Activated T-cell treated with anti-CD3 and anti-CD28 coated beads for 4 hours (primary cell): ENCODE measurements at regions not wholly inside any gene's neighbourhood (a gene's known extent, or its start where the extent isn't known, plus 50 kb on each side); places are given as distances from the start of the nearest gene placed in this dataset.

Experiments
- DNase-seq: peaks from one replicate; pipeline ENCODE4 v3.0.0-alpha.2; 2020

DNA sequence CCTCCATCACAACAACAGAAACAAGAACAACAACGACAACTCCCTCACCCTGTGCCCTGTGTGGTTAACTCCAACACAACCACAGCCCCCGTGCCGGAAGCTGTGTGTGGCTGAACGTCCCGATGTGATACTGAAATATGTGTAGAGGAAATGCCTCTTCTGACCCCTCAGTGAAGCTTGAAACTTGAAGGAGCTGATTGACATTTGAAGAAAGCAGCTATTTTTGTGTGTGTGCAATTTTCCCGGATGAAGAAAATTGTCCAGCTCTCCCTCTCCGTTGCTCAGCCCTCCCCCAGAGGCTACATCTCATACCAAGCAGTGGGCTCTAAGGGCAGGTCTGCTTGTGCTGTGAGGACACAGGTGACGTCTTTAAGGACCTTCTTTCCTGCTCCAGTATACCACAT is 173.8 kb downstream of the ICOS start:
- peak; percentile 36 for DNase-seq

DNA sequence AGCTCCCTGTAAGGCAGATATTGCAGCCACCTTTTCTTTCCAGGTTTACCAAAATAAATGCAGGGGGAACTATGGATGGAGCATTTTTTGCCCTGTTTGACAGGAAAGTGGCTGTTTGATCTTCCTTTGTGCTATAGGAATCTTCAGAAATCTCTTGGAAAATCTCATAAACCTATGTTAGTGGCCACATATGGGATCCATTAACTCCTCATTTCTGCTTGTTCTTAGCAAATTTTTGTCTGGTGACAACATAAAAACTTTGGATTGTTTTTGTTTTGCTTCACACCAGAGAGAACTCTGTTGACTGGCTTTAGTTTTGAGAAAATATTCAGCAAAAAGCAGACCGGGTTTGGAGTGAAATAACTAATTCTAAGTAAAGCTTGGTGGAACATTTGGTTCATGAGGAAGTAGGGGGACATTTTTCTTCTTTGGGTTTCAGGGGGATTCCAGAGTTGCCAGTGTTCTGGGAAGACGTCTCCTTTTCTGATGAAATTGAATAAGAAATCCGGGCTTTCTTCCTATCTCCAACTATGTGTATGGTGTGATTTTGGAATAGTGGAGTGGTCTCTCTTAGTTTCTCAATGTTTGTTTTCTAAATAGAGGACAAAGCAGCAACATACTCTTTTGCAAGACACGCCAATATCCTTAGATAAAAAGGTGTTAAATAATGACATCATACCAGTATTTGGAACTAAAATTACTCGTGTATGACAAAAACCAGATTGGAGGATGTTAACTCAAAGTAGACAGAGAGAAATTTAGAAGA is 174.4 kb downstream of the ICOS start:
- no peak for DNase-seq

DNA sequence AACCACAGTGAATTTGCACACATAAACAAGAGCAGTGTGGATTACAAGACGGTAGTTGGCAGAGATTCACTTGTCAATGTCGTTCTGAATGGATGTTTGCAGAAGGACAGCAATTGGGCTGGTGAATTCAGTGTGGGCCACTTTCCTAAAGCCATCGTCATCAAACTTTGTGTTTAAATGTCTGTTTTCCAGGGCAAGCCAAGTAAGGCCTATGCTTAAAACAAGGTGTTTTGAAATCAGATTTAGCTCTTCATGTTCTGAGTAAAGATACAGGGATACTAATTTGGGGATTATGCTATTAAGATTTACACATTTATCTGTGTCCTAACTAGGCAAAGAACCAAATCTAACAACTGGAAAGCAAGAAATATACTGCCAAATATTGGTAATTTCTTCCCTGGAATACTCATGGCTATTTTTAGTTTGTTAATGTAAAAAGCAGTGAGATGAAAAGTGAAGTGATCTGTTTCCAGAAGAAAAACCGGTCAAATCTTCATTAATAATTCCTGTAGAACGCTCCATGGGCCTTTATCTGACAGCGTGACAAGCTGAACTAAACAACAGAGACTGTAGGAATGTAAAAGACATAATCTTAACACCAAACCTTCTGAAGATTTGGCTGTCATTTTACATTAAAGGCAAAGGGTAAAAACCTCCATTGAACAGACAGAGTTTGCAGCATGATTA is 175.7 kb downstream of the ICOS start:
- DNase-seq: no peak

DNA sequence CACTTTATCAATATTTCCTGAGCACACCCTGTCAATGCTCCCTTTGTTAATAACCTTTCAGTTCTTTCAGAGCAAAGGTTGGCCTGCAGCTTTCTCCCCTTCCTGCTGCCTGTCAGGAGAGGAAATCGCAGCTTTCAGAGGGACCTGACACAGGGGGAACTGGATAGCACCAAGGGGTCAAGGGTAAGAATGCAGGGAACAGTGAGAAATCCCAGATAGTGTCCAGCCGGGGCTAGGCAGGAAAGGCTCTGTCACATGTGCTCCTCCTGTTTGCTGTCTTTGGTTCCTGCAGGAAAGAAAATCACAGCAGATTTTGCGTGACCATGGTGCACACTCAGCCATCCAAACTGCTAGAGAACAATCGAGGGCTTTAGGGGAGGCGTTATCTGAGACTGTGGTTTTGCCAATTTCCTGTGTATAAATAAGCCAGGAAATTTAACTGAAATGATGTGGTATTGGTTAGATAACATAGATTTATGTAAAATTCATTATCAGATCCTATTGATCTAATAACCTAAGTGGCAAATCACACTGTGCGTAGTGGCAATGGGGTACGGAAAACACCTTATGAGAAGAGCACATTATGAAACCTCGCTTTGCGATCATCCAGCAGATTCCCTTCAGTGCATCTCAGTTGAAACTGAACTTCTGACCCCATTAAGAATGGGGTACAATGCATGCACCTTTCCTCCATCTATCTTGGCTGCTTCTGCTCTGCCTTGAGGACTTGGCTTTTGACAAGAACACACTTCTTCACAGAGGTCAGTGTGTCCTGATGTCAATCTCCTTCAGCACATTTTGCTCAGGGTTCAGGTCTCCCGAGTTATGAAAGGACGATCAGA is 178.0 kb downstream of the ICOS start:
- no peak for DNase-seq

DNA sequence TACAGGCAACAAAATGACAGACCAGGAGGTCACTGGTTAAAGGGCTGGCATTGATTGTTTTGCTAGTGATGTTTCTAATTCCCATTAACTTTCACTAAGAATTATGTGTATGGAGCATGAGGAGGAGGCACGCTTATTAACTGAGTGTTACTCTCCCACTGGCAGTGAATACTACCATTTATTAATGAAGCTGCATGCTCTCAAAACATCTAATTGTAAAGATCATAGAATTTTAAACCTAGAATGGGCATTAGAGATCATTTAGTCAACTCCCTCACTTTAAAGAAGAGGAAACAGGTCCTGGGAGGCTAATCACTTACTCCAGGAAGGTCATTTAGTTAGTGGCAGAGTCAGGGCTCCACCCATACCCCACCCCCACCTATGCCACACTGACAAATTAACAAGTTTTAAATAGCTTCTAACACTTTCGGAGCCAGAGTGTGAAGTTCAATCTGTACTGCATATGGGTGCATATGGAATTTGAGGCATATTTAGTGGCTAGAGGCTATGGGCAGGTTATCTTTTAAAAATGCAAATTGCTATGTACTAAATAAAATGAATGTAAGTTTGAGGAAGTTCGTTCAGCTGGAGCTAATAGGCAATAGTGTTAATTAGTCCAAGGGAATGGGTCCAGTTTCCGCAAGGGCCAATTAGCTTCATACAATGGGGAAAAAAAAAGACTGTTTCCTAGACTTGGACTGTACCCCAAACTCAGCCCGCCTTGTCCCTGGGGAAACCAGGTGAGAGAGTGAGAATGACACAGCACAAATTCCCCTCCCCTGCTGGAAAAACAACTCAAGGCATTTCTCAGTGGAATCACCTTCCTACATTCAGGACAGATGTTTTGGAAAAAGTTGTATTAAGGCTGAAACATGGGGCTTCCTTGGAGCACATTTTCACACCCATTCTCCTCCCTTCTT is 178.8 kb downstream of the ICOS start:
- no peak for DNase-seq

DNA sequence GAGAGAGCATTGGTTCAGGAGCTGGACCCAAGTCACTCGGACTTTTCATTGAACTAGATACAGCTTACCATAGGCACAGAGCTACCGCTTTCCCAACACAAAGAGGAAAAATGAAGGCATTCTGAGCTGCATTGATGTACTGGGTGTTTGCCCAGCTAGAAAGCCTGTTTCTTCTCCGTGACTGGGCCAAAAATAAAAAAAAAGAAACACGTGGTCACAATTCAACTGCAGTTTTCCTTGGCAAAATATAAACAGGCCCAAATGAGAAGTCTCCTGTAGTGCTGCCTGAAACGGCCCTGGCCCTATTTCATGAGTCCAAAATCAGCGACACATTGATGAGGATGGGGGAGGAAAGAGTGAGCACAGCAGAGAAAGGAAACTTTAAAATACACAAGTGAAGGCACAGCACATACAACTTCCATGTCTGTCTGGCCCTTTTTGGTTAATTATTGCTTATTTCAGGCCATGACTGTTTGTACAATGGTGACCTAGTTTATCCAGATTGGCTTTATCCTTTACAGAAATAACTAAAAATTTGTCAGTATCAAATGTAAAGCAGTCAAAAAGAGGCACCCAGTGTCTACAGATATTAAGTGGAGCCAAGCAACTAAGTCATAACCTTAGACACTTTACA is 179.7 kb downstream of the ICOS start:
- DNase-seq: no peak

DNA sequence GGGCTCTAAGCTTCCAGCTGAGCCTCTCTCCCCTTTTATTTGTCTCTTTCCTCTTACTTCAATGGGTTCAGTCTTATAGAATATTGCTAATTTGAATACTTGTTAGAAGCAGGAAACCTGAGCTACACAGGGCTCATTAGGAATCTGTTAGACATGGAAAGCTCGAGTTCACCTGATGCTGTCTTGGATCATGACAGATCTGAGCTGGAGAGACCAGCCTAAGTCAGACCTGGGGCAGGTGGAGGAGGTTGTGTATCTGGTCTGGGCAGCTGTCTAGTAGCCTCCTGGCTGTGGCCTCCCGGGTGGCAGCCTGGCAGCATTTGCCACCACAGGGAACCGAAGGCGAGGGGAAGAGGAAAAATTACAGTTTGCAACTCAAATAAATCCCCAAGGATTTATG is 185.9 kb downstream of the ICOS start:
- DNase-seq: no peak

DNA sequence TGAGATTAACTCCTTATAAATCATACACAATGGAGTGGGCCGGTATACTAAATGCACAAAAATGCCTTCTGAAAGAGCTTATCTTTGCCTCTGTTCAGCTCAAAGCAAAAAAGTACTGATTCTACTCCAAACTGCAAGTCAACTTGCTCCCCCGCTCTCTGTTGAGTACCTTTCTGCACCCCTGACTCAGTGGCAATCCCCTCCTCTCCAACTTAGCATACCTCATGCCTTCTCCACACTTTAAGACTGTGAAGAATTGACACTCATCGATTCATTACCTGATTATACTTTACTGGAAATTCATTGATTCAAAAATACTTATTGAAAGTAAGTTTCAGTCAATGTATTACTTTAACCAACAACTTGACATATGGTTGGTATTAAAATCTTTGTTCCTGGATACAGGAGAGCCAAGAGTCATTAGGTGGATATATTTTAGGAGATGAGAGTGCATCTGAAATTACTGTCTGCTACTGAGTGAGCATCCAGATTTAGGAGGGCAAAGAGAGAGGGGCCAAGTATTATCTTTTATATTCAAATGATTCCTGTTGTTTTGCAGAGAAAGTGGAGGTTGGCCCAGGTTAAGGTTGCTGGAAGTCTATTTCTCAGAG is 187.7 kb downstream of the ICOS start:
- no peak for DNase-seq

DNA sequence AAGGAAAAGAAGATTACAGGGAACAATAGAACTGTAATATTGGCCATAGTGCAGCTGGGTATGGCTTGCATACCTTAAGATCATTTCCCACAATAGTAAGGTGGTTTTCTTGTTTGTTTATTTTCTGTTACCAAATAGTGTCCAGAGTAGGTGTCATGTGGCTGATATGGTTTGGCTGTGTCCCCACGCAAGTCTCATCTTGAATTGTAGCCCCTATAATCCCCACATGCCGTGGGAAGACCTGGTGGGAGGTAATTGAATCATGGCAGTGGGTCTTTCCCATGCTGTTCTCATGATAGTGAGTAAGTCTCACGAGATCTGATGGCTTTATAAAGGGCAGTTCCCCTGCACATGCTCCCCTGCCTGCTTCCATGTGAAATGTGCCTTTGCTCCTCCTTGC is 190.1 kb downstream of the ICOS start:
- DNase-seq: no peak

DNA sequence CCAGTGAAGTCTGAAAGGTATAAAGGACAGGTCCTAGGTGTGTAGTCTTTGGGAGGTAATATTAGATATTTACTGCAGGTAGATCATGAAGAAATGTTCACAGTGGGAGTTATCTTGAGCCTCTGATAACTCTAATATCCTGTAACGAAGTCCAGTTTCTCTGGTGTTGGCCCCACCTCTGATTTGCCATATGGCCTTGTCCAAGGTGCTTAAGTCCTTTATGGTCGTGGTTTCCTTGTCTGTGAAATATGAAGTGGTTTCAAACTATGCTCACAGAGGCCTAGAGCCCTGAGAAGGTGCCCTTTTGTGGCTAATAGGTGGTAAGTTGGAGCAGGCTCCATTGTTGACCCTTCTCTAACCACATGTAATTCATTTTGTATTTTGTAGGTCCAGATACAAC is 190.7 kb downstream of the ICOS start:
- no peak for DNase-seq

DNA sequence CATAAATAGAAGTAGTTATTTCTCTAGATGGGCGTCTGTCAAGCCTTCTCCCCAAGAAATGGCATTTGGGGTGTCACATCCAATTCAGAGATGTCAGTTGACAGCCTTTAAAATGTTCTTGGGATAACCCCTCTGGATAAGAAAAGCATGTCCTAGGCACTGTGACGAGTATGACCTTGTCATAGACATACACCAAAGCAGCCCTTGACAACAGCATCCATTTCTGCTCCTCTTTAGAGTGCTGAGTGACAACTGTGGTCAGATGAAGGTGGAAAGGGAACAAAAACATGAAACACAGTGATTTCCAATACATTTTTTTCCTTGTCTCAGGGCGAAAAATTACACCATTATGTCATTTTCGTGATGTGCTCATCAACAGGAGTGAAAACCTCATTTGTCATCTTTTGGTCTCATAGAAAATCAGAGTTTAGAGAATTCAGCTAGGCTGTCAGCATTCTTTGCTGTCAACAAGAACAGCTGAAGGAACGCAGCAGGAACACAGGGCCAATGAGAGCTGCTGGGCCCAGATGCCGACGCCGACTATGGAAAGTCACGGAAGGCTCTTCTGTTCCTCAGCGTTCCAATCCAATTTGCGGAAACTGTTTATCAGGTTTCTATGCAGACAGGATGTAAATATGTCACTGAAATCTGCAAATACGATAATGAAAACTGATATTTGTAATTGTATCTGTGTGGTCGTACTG is 193.2 kb downstream of the ICOS start:
- no peak for DNase-seq

DNA sequence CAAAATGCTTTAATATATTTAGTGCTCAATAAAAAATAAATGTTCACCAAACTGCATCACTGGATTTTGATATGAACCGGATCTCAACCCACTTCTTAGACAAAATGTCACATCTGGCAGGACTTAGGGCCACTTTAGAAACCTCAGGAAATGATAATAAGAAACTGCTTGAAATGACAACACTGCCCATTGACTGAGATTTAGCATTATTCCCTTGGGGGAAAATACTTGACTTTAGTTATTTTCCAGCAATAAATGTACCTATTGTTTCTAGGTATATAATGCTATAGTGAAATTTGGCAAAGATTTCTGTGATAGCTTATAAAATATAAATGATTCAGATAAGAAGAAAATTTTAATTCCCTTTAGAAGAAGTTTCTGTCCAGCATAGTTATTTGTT is 195.1 kb downstream of the ICOS start:
- DNase-seq: no peak

DNA sequence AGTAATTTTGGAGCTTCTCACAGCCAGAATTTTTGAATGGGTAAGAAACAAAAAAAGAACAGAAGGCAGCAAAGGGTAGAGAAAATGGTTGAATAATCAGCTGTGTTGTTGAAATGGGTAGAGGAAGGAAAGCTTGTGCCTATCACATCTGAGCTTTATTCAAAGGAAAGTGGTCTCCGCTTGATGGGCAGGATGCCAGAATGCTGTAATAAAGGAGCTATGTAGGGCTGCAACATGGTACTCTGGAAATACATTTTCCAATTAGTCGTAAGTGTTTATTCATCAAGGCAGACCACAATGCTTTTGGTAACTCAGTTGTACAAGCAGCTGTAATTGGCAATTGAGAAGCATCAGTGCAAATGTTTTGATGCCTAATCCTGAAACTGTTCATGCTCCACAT is 196.9 kb downstream of the ICOS start:
- DNase-seq: no peak

DNA sequence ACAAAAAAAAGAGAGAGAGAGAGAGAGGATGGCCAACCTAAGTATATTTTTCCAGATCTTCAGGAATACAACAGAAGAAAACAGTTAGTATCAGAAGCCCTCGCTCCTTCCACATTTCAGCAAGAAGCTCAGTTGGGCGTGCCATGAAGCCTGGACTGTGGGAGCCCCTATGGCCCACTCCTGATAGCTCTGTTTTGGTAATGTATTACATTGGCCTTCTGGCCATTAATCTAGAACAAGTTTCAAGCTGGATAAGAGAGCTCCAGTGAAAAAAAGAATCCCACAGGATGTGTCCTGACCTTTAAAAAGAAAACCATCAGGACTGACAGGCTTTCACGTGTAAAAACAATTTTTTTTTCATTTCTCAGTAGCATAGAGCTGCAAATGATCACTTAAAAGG is 197.9 kb downstream of the ICOS start:
- no peak for DNase-seq

DNA sequence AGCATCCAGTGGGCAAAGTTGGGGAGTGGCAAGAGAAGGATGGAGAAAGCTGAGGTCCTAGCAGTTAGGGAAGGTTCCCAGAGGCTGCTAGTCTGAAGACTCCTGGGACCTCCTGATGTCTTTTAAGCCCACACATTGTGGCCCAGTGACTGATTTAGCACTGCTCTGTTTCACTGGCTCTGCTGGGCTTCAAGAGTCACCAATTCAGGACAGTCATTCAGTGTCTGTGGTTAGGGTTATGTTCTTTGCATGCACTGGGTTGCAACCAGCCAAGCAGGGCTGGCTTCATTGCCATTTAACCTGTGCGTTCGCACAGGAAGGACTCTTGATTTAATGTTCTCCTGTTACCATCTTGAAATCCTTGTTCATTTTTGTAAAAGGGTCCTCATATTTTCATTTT is 199.2 kb downstream of the ICOS start:
- no peak for DNase-seq

DNA sequence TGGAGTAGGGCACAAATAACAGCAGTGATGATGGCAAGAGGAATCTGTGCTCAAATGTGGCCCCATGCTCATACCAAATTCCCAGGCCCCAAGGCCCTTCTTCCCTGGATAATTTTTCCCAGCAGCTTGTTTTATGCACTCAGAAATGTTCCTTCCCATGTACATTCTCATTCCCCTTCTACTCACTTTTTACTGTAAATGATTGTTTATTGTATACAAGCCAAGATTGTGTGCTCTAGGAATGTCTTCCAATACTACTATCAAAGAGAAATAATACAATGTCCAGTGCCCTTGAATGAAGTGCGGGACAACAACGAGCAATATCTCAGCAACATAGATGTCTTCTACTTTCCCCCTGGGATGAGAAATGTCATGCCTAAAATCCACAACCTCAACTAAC is 201.6 kb downstream of the ICOS start:
- no peak for DNase-seq

DNA sequence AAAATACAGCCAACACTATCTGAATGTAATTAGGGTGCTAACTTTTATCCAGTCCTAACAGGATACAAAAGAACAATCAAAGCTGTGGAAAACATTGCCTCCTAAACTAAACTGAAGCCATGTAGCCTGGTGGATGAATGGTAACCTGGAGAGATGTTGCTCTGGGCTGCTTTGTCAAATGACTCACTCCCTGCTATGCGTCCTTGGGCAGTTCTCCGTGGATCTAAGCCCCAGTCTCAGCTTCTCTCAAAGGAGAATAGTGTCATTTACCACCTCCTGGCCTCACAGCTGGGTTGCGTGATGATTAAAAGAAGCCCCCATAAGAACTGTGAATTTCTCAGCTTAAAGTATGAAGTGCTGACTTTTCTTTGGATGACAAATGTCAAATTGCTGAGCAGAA is 203.7 kb downstream of the ICOS start:
- DNase-seq: no peak

DNA sequence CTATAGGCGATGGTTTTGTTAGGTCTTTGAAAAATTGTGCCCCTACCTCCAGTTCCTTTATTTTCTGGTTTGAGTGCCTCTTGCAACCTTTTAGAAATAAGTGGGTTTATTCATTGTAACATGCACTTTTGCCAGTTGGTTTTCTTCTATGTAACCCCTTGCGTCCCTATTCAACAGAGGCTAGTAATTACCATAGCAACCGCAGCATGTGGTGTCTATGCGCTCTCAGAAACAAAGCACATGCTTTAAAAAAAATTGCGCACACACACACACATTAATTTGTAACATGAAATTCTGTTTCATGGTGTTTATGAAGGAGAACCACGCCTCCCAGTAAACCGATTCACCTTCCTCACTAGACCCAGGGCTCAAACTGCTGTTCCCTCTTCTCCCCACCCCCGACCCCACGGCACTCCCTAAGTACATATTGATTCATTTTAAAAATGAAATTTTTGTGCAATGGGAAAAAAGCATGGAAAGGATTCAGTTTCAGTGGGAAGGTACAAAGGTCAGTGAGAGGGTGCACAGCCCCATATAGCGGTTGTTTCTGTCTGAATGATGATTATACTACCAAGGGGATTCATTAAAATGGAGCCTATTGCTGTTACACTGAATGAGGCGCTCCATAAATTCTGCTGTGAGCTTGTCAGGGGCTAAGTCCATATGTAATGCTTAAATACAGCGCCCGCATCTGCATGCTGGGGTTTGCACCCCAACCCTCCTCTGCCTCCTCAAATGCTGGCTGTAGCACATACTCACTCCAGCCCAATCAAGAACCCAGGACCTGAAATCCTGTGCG is 206.9 kb downstream of the ICOS start:
- DNase-seq: no peak

DNA sequence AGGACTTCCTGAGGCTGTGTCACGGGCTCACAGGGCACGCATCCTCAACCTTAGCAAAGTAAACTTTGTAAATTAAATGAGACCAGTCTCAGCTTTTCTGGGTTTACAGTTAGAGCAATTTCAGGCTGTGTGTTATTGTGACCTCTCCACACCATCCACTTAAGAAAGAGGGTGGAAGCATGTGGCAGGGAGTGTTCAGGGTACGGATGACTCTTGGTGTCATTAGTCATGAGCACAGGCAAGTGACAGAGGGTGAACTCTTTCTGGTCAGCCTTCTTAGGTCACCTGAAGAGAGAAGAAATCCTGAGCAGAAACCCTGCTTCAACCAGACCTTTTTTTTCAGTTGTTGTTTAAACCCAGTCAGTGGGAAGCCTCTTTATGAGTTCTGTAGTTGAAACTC is 207.9 kb downstream of the ICOS start:
- DNase-seq: no peak

DNA sequence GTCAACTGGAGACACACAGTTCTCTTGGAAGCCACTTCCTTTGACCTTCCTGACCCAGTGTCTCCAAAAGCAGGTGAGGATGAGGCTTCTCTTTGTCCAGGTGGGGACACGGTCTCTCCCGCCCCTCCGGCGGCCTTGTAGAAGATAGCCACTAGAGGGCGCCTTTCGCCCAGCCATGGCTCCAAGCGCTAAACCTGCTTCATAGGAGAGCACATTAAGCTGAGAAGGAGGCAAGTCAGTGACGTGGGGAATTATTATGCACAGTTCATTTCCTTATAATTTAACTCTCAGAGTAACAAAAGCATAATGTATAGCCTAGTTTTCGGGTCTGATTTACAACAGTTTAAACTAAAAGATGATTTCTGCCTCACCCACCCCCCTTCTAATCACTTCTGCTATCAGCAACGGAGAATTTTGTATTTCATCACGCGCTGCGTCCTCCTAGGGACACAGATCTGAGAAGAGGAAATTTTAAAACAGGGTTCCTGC is 208.7 kb downstream of the ICOS start:
- peak; percentile 69 for DNase-seq
